ENCODE measurements at regions not wholly inside any gene's neighbourhood (a gene's known extent, or its start where the extent isn't known, plus 50 kb on each side); places are given as distances from the start of the nearest gene placed in this dataset.

DNA sequence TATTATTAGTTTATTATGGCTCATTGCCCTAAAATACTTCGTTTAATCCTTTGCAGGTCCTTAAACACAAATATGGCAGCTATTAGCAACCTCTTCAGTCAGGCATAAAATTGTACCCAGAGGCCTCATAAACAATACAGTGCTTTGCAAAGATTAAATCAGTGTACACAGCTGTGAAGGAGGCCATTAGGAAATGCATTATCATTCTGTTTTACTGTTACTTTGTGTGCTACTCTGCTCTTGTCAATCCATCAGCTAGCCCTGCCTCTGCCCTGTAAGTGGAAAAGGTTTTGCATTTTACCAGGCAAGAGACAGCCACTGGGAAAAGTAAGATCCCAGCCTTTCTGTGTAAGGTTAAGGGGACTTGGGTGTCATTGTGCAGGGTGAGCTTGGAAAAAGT is 415.7 kb upstream of the DAB1 start:
- Histone ChIP-seq H3K4me3 (replicated peaks; ENCODE audit: low read depth, low read length) (no peak overlapping the region), H3K27me3 (replicated peaks; ENCODE audit: control insufficient read depth, insufficient read depth, low read length) (no peaks in the 10 kb centered on the region), H3K36me3 (ENCODE audit: control insufficient read depth, insufficient read depth, low read length) (no peaks in the 10 kb centered on the region)
- no peak for TF ChIP-seq CTCF (IDR thresholded peaks at IDR 0.05; ENCODE audit: insufficient read depth, low read length, poor library complexity, severe bottlenecking)
- DNase-seq (ENCODE audit: extremely low read depth, insufficient read length): no peak

DNA sequence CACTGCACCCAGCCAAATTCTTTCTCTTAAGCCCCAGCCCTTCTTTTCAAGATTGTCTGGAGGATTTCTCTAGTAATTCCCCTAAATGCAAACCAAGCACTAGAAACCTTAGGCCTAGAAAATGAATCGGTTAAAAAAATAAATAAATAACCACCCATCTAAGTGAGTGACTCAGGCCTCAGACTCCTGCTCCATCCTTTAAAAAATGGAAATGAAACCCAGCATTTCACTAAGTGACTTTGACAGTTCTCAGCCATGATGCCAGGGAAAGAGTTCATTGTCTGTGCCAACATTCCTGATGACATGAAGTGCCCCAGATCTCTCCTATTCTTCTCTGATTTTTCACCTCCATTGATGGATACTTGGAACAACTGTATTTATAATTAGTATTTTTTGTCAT is 415.2 kb upstream of the DAB1 start:
- no peak for DNase-seq (ENCODE audit: extremely low read depth, insufficient read length)
- Histone ChIP-seq H3K4me3 (replicated peaks; ENCODE audit: low read depth, low read length) (no peak overlapping the region), H3K36me3 (ENCODE audit: control insufficient read depth, insufficient read depth, low read length) (no peaks in the 10 kb centered on the region), H3K27me3 (replicated peaks; ENCODE audit: control insufficient read depth, insufficient read depth, low read length) (no peaks in the 10 kb centered on the region)
- no peak for TF ChIP-seq CTCF (IDR thresholded peaks at IDR 0.05; ENCODE audit: insufficient read depth, low read length, poor library complexity, severe bottlenecking)

GRCh38 chr1:57835620-57836019 is 411.8 kb upstream of the DAB1 start:
- H3K36me3 ChIP-seq (ENCODE audit: control insufficient read depth, insufficient read depth, low read length): no peaks in the 10 kb centered on the region
- H3K27me3 ChIP-seq (replicated peaks; ENCODE audit: control insufficient read depth, insufficient read depth, low read length): no peaks in the 10 kb centered on the region
- no peak for TF ChIP-seq CTCF (IDR thresholded peaks at IDR 0.05; ENCODE audit: insufficient read depth, low read length, poor library complexity, severe bottlenecking)
- no peak for DNase-seq (ENCODE audit: extremely low read depth, insufficient read length)
- H3K4me3 ChIP-seq (replicated peaks; ENCODE audit: low read depth, low read length): no peak overlapping the region

GRCh38 chr1:57833296-57833695 is 409.4 kb upstream of the DAB1 start:
- Histone ChIP-seq H3K4me3 (replicated peaks; ENCODE audit: low read depth, low read length) (no peak overlapping the region), H3K27me3 (replicated peaks; ENCODE audit: control insufficient read depth, insufficient read depth, low read length) (no peaks in the 10 kb centered on the region), H3K36me3 (ENCODE audit: control insufficient read depth, insufficient read depth, low read length) (no peaks in the 10 kb centered on the region)
- no peak for DNase-seq (ENCODE audit: extremely low read depth, insufficient read length)
- TF ChIP-seq CTCF (IDR thresholded peaks at IDR 0.05; ENCODE audit: insufficient read depth, low read length, poor library complexity, severe bottlenecking): no peak

DNA sequence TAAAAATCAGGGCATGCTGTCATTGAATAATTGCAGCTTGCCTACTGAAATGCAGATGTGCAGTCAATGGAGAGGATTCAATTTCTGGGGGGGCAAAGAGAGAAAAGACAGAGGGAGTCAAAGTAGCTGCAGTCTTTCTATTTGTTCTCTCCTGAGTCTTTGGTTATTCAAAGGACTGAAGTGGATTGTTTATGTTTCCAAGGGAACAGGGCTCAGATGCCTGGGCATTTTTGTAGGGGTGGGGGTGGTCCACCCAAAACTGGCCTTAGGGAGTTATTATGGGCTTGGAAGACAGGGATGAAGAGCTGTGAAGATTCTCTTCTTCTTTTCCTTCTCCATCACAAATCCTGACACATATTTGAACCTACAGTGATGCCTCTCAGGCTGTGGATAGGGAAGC is 408.8 kb upstream of the DAB1 start:
- no peaks in the 10 kb centered on the region for H3K27me3 ChIP-seq (replicated peaks; ENCODE audit: control insufficient read depth, insufficient read depth, low read length)
- H3K4me3 ChIP-seq (replicated peaks; ENCODE audit: low read depth, low read length): no peak overlapping the region
- no peaks in the 10 kb centered on the region for H3K36me3 ChIP-seq (ENCODE audit: control insufficient read depth, insufficient read depth, low read length)
- no peak for TF ChIP-seq CTCF (IDR thresholded peaks at IDR 0.05; ENCODE audit: insufficient read depth, low read length, poor library complexity, severe bottlenecking)
- no peak for DNase-seq (ENCODE audit: extremely low read depth, insufficient read length)

GRCh38 chr1:57831624-57832023 is 407.8 kb upstream of the DAB1 start:
- DNase-seq (ENCODE audit: extremely low read depth, insufficient read length): no peak
- TF ChIP-seq CTCF (IDR thresholded peaks at IDR 0.05; ENCODE audit: insufficient read depth, low read length, poor library complexity, severe bottlenecking): no peak

More at GRCh38 chr1:57831624-57832023, 407.8 kb upstream of the DAB1 start:
- Histone ChIP-seq H3K27me3 (replicated peaks; ENCODE audit: control insufficient read depth, insufficient read depth, low read length) (no peaks in the 10 kb centered on the region), H3K36me3 (ENCODE audit: control insufficient read depth, insufficient read depth, low read length) (no peaks in the 10 kb centered on the region), H3K4me3 (replicated peaks; ENCODE audit: low read depth, low read length) (no peak overlapping the region)

Data from GM06990 (cell line).